Sigmoid colon (tissue), 6 donors: ENCODE measurements at regions not wholly inside any gene's neighbourhood (a gene's known extent, or its start where the extent isn't known, plus 50 kb on each side); places are given as distances from the start of the nearest gene placed in this dataset.
"Not testable (repeated sequence)": the region's sequence is repeated elsewhere in the genome, so short reads cannot be mapped to it uniquely, and the experiment has no call there.

ENCODE experiments used
- DNase-seq: peaks from one replicate; pipeline ENCODE4 v3.0.0-alpha.2; 2019
- H3K27ac ChIP-seq, 4 donors: fragments of 200-600 bp; sonication (generic); one replicate each; pipeline ENCODE4 v1.5.1; 2016 to 2019; ENCODE audit warnings: mild to moderate bottlenecking in 1 of 4
- H3K27me3 ChIP-seq, 3 donors: fragments of 200-600 bp; sonication (generic); one replicate each; pipeline ENCODE4 v1.5.1; 2019; ENCODE audit warnings: mild to moderate bottlenecking in 1 of 3
- H3K36me3 ChIP-seq, 4 donors: fragments of 200-600 bp; sonication (generic); one replicate each; pipeline ENCODE4 v1.5.1; 2016 to 2019
- H3K4me1 ChIP-seq, 4 donors: fragments of 200-600 bp; sonication (generic); one replicate each; pipeline ENCODE4 v1.5.1; 2017 to 2019
- H3K4me3 ChIP-seq, 4 donors: fragments of 200-600 bp; sonication (generic); one replicate each; pipeline ENCODE4 v1.5.1; 2017 to 2019; ENCODE audit warnings: mild to moderate bottlenecking in 2 of 4, moderate library complexity in 1 of 4
- H3K9me3 ChIP-seq, 4 donors: fragments of 200-600 bp in 3 of 4; sonication (generic) in 3 of 4; one replicate each; pipeline versions ENCODE4 v1.5.1 to v1.6.1; 2013 to 2019
- WGBS, 2 donors: extraction: QIAGEN DNeasy Blood & Tissue Kit; methylation state at CpG; one replicate each; pipeline ENCODE4 v1.1.7; 2013; 5-methylcytosine and 5-hydroxymethylcytosine counted together
- intact Hi-C: fragments of 100-400 bp; cut with DNase I; formaldehyde crosslinking; loops from one replicate; pipeline ENCODE4 v1.15.1; 2023
- donor health status: healthy with polysubstance abuse.
- donor health status: healthy.

- H3K9me3 ChIP-seq, intact Hi-C loops, DNase-seq: not testable (repeated sequence)
Observed at GRCh38 chr21:6039224-6039623, 4482.2 kb upstream of the TPTE start.

DNA sequence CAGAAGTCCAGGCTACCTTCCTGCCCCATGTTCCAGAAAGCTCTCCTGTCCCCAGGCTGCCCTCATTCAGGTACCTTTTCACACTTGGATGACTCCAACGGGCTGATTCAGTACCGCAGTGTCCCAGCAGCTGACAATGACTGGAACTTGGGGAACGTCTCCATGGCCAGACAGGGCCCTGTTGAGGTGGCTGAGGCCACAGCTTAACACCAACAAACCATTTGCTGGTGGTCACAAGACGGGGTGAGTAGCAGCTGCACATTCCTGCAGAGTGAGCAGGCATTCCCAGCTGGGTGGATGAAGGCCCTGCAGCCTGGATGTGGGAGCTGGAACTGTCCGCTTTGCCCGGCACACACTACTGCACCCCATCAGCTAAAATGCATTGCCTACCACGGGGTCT is 4481.3 kb upstream of the TPTE start:
- H3K4me1 ChIP-seq, H3K27me3 ChIP-seq, H3K4me3 ChIP-seq, H3K9me3 ChIP-seq, H3K36me3 ChIP-seq, intact Hi-C loops, DNase-seq, H3K27ac ChIP-seq: not testable (repeated sequence)
- no CpG with 5 or more reads among the region's 7 CpGs for WGBS, 2 donors

More at GRCh38 chr21:6039224-6039623, 4482.2 kb upstream of the TPTE start:
- H3K4me3 ChIP-seq, H3K27me3 ChIP-seq, H3K27ac ChIP-seq, H3K36me3 ChIP-seq, H3K4me1 ChIP-seq: not testable (repeated sequence)
- WGBS, 2 donors: 89% methylated on average over 1 of the region's 8 CpGs; no CpG with 5 or more reads in 1 of the 2 donors

DNA sequence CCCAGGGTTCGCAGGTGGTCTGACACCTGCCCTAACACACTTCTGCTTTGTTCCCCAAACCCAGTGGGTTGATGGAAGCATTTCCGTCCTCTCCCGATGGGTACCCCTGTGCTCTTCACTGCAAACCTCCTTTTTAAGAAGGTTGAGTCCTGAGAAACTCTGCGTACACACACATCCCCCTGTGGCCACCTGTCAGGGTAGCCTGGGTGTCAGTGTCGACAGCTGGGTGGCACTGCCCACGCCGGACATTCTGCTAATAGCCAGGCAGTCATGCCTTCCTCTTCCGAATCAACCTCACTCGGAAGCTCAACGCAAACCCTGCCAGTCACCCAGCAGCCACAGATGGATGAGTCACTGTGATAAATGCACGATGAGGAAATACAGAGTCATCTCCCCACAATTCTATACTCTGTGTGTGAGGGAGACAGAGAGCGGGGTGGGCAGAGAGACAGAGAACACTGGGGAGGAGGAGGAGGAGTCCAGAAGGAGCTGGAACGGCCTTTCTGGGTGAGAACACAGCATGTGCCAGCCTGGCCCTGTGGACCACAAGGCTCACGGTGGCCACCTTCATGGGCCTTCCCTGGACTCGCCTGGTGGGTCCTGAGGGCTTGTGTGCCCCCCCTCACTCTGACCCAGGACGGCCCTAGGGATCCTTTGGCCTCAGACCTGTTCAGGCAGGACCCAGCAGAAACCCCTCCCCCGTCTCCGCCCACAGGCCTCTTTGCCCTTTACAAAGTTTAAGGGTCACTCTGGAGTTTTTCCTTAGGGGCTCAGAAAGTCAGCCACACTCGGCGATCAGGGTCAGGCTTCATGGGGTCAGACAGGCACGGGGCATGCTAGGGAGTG is 4477.7 kb upstream of the TPTE start:
- H3K27ac ChIP-seq, intact Hi-C loops, H3K36me3 ChIP-seq, H3K4me3 ChIP-seq, H3K9me3 ChIP-seq, H3K4me1 ChIP-seq, H3K27me3 ChIP-seq: not testable (repeated sequence)
- peak; percentile 6 for DNase-seq
- 58% methylated on average over 5 of the region's 21 CpGs; no CpG with 5 or more reads in 1 of the 2 donors for WGBS, 2 donors

DNA sequence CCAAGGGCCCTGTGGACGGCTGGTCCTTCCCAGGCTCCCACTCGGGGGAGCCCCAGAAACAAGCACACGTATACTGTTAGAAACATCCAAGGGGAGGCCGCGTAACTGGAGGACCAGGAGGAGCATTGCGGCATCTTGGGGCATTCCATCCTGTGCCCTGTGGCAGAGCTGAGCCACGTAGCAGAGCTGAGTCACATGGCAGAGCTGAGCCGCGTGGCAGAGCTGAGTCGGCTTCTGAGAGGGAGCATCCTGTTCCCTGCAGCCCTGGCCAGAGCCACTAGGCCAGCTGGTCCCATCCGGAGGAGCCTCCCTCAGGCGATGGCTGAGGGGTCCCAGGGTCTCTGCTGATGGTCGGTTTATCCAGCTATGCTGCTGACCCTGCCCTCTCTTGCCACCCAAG is 4476.7 kb upstream of the TPTE start:
- H3K27me3 ChIP-seq, H3K36me3 ChIP-seq, intact Hi-C loops, H3K9me3 ChIP-seq, H3K27ac ChIP-seq, H3K4me1 ChIP-seq, DNase-seq, H3K4me3 ChIP-seq: not testable (repeated sequence)
- WGBS, 2 donors: 96% methylated on average over 3 of the region's 13 CpGs; no CpG with 5 or more reads in 1 of the 2 donors

- intact Hi-C loops, H3K4me3 ChIP-seq: not testable (repeated sequence)
Observed at GRCh38 chr21:6049930-6050329, 4471.5 kb upstream of the TPTE start.

GRCh38 chr21:6052109-6052508 is 4469.3 kb upstream of the TPTE start:
- H3K4me3 ChIP-seq, H3K27ac ChIP-seq, H3K36me3 ChIP-seq, H3K9me3 ChIP-seq, H3K4me1 ChIP-seq, intact Hi-C loops, H3K27me3 ChIP-seq, DNase-seq: not testable (repeated sequence)
- WGBS, 2 donors: no CpG with 5 or more reads among the region's 5 CpGs

More at GRCh38 chr21:6049930-6050329, 4471.5 kb upstream of the TPTE start:
- not testable (repeated sequence) for H3K27ac ChIP-seq, DNase-seq, H3K4me1 ChIP-seq, H3K36me3 ChIP-seq, H3K27me3 ChIP-seq, H3K9me3 ChIP-seq
- WGBS, 2 donors: no CpG with 5 or more reads among the region's 17 CpGs

- H3K27me3 ChIP-seq, intact Hi-C loops, H3K9me3 ChIP-seq, H3K4me1 ChIP-seq, H3K4me3 ChIP-seq, H3K27ac ChIP-seq, DNase-seq, H3K36me3 ChIP-seq: not testable (repeated sequence)
- WGBS, 2 donors: no CpG with 5 or more reads among the region's 25 CpGs
Observed at GRCh38 chr21:6053145-6053544, 4468.2 kb upstream of the TPTE start.

- intact Hi-C loops, H3K27me3 ChIP-seq, H3K4me1 ChIP-seq, DNase-seq, H3K9me3 ChIP-seq, H3K4me3 ChIP-seq, H3K36me3 ChIP-seq, H3K27ac ChIP-seq: not testable (repeated sequence)
- WGBS, 2 donors: no CpG with 5 or more reads among the region's 9 CpGs
Observed at GRCh38 chr21:6058997-6059396, 4462.4 kb upstream of the TPTE start.

DNA sequence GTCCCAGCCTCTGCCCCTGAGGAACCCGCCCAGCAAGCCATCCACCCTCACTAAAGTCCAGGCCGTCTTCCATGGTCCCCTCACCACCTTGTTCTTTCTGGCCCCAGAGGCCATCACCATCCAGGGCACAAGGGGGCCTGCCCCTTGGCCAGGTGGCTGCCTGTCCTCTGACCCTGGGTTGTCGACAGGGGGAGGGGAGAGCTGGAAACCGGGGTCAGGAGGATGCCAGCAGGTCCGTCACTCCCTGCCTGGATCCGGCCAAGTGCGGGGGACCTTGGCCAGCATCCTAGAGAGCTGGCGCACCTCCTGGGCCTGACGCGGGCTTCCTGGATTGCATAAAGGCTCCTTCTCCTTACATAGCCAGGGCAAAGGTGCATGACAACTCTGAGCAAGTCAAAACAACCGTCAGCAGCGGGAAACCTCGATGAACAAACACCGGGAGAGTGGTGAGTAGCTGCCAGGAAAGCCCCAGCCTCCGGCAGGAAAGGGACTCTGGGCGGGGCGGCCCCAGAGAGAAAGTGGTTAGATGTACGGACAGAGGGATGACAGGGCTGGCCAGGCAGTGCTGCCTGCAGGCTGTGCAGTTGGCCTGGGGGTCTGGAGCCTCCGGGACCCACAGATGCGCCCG is 4461.2 kb upstream of the TPTE start:
- H3K4me1 ChIP-seq, intact Hi-C loops, H3K27ac ChIP-seq, H3K36me3 ChIP-seq, H3K4me3 ChIP-seq, H3K9me3 ChIP-seq, H3K27me3 ChIP-seq, DNase-seq: not testable (repeated sequence)
- WGBS, 2 donors: no CpG with 5 or more reads among the region's 21 CpGs

DNA sequence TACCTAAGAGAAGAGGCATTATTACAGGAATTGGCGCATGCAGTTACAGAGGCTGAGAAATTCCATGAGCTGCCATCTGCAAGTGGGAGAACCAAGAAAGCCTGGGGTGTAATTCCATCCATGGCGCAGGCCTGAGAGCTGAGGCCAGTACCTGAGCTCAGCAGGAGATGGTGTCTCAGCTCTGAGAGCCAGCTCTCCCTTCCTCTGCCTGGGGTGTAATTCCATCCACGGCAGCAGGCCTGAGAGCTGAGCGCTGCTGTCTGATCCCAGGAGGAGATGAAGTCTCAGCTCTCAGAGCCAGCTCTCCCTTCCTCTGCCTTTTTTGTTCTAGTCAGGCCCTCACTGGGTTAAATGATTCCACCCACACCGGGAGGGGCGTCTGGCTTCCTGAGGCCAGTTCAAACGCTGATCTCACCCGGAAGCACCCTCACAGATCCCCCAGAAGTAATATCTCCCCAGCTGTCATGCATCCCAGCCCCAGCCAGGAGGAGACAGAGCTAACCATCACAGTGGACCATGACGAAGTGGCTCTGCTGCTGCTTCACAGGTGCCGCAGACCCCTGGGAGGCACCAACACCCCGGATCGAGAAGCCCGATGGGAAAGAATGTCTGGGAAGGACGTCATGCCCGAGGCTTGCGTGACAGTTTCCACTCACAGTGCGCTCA is 4454.9 kb upstream of the TPTE start:
- DNase-seq, H3K4me3 ChIP-seq, H3K27me3 ChIP-seq, intact Hi-C loops, H3K4me1 ChIP-seq, H3K27ac ChIP-seq, H3K36me3 ChIP-seq, H3K9me3 ChIP-seq: not testable (repeated sequence)
- no CpG with 5 or more reads among the region's 17 CpGs for WGBS, 2 donors

- H3K4me3 ChIP-seq, intact Hi-C loops: not testable (repeated sequence)
Observed at GRCh38 chr21:6068098-6068831, 4453.1 kb upstream of the TPTE start.

GRCh38 chr21:6070213-6070612 is 4451.2 kb upstream of the TPTE start:
- WGBS, 2 donors: 89 to 95% methylated on average over 1 of the region's 2 CpGs
- H3K27me3 ChIP-seq, H3K27ac ChIP-seq, H3K4me1 ChIP-seq, H3K36me3 ChIP-seq, H3K4me3 ChIP-seq, DNase-seq, intact Hi-C loops, H3K9me3 ChIP-seq: not testable (repeated sequence)

More at GRCh38 chr21:6068098-6068831, 4453.1 kb upstream of the TPTE start:
- H3K27ac ChIP-seq, H3K27me3 ChIP-seq, H3K9me3 ChIP-seq, H3K36me3 ChIP-seq, H3K4me1 ChIP-seq, DNase-seq: not testable (repeated sequence)
- WGBS, 2 donors: no CpG with 5 or more reads among the region's 31 CpGs
